ENCODE measurements at regions not wholly inside any gene's neighbourhood (a gene's known extent, or its start where the extent isn't known, plus 50 kb on each side); places are given as distances from the start of the nearest gene placed in this dataset.

DNA sequence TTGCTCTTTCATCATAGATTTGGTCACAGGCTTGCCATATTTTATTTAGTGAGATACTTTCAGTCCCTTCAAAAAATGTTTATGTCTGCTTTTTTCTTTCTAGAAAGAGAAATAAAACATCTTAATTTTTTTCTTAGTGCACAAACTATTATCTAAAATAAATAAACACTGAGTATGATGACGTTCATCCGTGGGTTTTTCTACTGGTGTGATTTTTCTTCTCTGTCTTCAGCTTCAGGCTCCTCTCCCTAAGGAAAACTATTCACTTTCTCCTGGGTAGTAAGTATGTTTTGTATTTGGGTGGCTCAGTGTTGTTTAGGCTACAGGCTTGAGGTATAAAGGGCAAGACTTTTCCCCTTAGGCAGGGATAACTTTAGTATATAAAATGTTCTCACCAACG is 154.7 kb downstream of the DACT1 start:
- TF ChIP-seq, protein P1, sequence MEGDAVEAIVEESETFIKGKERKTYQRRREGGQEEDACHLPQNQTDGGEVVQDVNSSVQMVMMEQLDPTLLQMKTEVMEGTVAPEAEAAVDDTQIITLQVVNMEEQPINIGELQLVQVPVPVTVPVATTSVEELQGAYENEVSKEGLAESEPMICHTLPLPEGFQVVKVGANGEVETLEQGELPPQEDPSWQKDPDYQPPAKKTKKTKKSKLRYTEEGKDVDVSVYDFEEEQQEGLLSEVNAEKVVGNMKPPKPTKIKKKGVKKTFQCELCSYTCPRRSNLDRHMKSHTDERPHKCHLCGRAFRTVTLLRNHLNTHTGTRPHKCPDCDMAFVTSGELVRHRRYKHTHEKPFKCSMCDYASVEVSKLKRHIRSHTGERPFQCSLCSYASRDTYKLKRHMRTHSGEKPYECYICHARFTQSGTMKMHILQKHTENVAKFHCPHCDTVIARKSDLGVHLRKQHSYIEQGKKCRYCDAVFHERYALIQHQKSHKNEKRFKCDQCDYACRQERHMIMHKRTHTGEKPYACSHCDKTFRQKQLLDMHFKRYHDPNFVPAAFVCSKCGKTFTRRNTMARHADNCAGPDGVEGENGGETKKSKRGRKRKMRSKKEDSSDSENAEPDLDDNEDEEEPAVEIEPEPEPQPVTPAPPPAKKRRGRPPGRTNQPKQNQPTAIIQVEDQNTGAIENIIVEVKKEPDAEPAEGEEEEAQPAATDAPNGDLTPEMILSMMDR (IDR thresholded peaks at IDR 0.05) = no peak
- TF ChIP-seq POLR2A (IDR thresholded peaks at IDR 0.05) (no peak), POLR2AphosphoS5 (IDR thresholded peaks at IDR 0.05; ENCODE audit: insufficient read depth in 1 of 2, low read depth in 1 of 2) (no peak)

All from vagina (tissue), 2 donors.